Breast epithelium (tissue), 4 donors: ENCODE measurements at regions not wholly inside any gene's neighbourhood (a gene's known extent, or its start where the extent isn't known, plus 50 kb on each side); places are given as distances from the start of the nearest gene placed in this dataset.

Experiments
- DNase-seq, 2 donors: peaks; one replicate each; pipeline ENCODE4 v3.0.0-alpha.2; 2019; ENCODE audit warnings: low spot score in 2 of 2
- H3K27ac ChIP-seq, 2 donors: fragments of 200-600 bp; sonication (generic) in 1 of 2; one replicate each; pipeline ENCODE4 v1.5.1; 2016 to 2019; ENCODE audit warnings: mild to moderate bottlenecking in 1 of 2
- H3K27me3 ChIP-seq, 2 donors: fragments of 200-600 bp; sonication (generic) in 1 of 2; one replicate each; pipeline versions ENCODE4 v1.5.1 to v1.6.0; 2017 to 2019; ENCODE audit warnings: control low read depth in 1 of 2, mild to moderate bottlenecking in 1 of 2
- H3K36me3 ChIP-seq: fragments of 200-600 bp; one replicate; pipeline ENCODE4 v1.5.1; 2019
- H3K4me1 ChIP-seq, 2 donors: fragments of 200-600 bp; sonication (generic); one replicate each; pipeline ENCODE4 v1.5.1; 2016 to 2019; ENCODE audit warnings: control low read depth in 1 of 2
- H3K4me3 ChIP-seq, 3 donors: fragments of 200-600 bp; sonication (generic); 1 replicate in 2 of 3; 2 replicates in 1 of 3; pipeline ENCODE4 v1.5.1; 2016 to 2019; ENCODE audit warnings: mild to moderate bottlenecking in 3 of 3, moderate library complexity in 2 of 3
- H3K9me3 ChIP-seq, 2 donors: fragments of 200-600 bp; sonication (generic) in 1 of 2; one replicate each; pipeline ENCODE4 v1.5.1; 2016 to 2019; ENCODE audit warnings: control low read depth in 1 of 2
- CTCF ChIP-seq, 3 donors: fragments of 450-650 bp; IDR thresholded peaks; one replicate each; pipeline ENCODE4 v1.5.1; 2016 to 2017; ENCODE audit warnings: antibody characterized with exemption in 3 of 3, mild to moderate bottlenecking in 3 of 3, moderate library complexity in 3 of 3
- POLR2A ChIP-seq: fragments of 450-650 bp; IDR thresholded peaks from one replicate; pipeline ENCODE4 v1.6.1; 2016; ENCODE audit warnings: antibody characterized with exemption, mild to moderate bottlenecking, moderate library complexity
- POLR2AphosphoS5 ChIP-seq, 3 donors: sonication (generic); formaldehyde crosslinking; IDR thresholded peaks; one replicate each; pipeline ENCODE4 v1.6.1; 2017; ENCODE audit warnings: antibody characterized with exemption in 3 of 3
- intact Hi-C: fragments of 100-400 bp; cut with DNase I; formaldehyde crosslinking; loops from one replicate; pipeline ENCODE4 v1.15.1; 2023; ENCODE audit warnings: low total_unique reads

GRCh38 chr21:16330082-16330907 is 600.5 kb downstream of the USP25 start:
- H3K4me1 ChIP-seq, result no peaks in the 10 kb centered on the region
- H3K27me3 ChIP-seq, result no peaks in the 10 kb centered on the region
- TF ChIP-seq POLR2AphosphoS5 (IDR thresholded peaks at IDR 0.05) (peak in 1 of 3 donors; percentile 13), POLR2A (no peak), CTCF (IDR thresholded peaks at IDR 0.05) (peak; percentile 23 to 48 (median 44))
- intact Hi-C loops, result no loop called here
- DNase-seq, result no peak
- H3K9me3 ChIP-seq, result no peaks in the 10 kb centered on the region
- H3K36me3 ChIP-seq, result no peaks in the 10 kb centered on the region
- peak overlapping the region in 1 of 3 donors; percentile 41 for H3K4me3 ChIP-seq
- H3K27ac ChIP-seq, result peak overlapping the region; percentile 6 to 52

GRCh38 chr21:16330908-16331268 is 601.1 kb downstream of the USP25 start:
- H3K9me3 ChIP-seq, result no peaks in the 10 kb centered on the region
- no peaks in the 10 kb centered on the region for H3K4me1 ChIP-seq
- no peaks in the 10 kb centered on the region for H3K36me3 ChIP-seq
- H3K4me3 ChIP-seq, result peak overlapping the region in 1 of 3 donors; percentile 41
- TF ChIP-seq CTCF (IDR thresholded peaks at IDR 0.05) (no peak), POLR2AphosphoS5 (IDR thresholded peaks at IDR 0.05) (no peak), POLR2A (no peak)
- peak overlapping the region; percentile 6 to 52 for H3K27ac ChIP-seq
- intact Hi-C loops, result no loop called here
- H3K27me3 ChIP-seq, result no peaks in the 10 kb centered on the region
- no peak for DNase-seq

GRCh38 chr21:16337266-16337665 is 607.5 kb downstream of the USP25 start:
- DNase-seq, result no peak
- intact Hi-C loops, result no loop called here
- no peaks in the 10 kb centered on the region for H3K36me3 ChIP-seq
- TF ChIP-seq POLR2AphosphoS5 (IDR thresholded peaks at IDR 0.05), result no peak
- TF ChIP-seq CTCF (IDR thresholded peaks at IDR 0.05), result no peak
- TF ChIP-seq POLR2A, result no peak
- no peaks in the 10 kb centered on the region for H3K9me3 ChIP-seq
- no peak overlapping the region for H3K27ac ChIP-seq
- H3K4me3 ChIP-seq, result no peak overlapping the region
- H3K4me1 ChIP-seq, result no peaks in the 10 kb centered on the region
- no peaks in the 10 kb centered on the region for H3K27me3 ChIP-seq

GRCh38 chr21:16342932-16343331 is 613.1 kb downstream of the USP25 start:
- intact Hi-C loops, result no loop called here
- H3K9me3 ChIP-seq, result no peaks in the 10 kb centered on the region
- no peaks in the 10 kb centered on the region for H3K4me1 ChIP-seq
- no peaks in the 10 kb centered on the region for H3K36me3 ChIP-seq
- no peak overlapping the region for H3K4me3 ChIP-seq
- no peak overlapping the region for H3K27ac ChIP-seq
- no peak for DNase-seq
- no peaks in the 10 kb centered on the region for H3K27me3 ChIP-seq
- TF ChIP-seq POLR2AphosphoS5 (IDR thresholded peaks at IDR 0.05), result no peak
- TF ChIP-seq CTCF (IDR thresholded peaks at IDR 0.05), result no peak
- TF ChIP-seq POLR2A, result no peak

- Histone ChIP-seq H3K4me1 (no peaks in the 10 kb centered on the region), H3K27ac (no peak overlapping the region), H3K36me3 (no peaks in the 10 kb centered on the region), H3K9me3 (no peaks in the 10 kb centered on the region), H3K4me3 (no peak overlapping the region), H3K27me3 (no peaks in the 10 kb centered on the region)
- TF ChIP-seq POLR2AphosphoS5 (IDR thresholded peaks at IDR 0.05) (no peak), CTCF (IDR thresholded peaks at IDR 0.05) (no peak), POLR2A (no peak)
- intact Hi-C loops, result no loop called here
- no peak for DNase-seq
Observed at GRCh38 chr21:16343776-16344175, 614.0 kb downstream of the USP25 start.
